HG03280 (cell line): ENCODE measurements at regions not wholly inside any gene's neighbourhood (a gene's known extent, or its start where the extent isn't known, plus 50 kb on each side); places are given as distances from the start of the nearest gene placed in this dataset.

Experiments used
- ATAC-seq: cut with Tn5 transposase; IDR thresholded peaks from one replicate; pipeline ENCODE4 v1.9.1; 2021; ENCODE audit warnings: mild to moderate bottlenecking, moderate library complexity; ENCODE audit not compliant: unreplicated experiment

DNA sequence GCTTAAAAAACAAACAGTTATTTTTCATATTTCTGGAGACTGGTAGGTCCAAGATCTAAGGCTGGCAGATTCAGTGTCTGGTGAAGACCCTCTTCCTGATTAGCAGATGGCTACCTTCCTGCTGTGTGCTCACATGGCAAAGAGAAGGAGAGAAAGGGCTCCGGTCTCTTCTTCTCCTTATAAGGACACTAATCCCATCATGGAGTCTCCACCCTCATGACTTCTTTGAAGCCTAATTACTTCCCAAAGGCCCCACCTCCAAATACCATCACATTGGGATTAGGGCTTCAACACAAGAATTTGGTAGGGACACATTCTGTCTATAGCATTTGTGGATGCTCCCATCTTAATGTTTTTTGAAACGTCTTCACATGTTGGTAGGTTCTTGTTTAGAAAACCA, 391.1 kb downstream of the TMEM161B start:
- no peak for ATAC-seq

DNA sequence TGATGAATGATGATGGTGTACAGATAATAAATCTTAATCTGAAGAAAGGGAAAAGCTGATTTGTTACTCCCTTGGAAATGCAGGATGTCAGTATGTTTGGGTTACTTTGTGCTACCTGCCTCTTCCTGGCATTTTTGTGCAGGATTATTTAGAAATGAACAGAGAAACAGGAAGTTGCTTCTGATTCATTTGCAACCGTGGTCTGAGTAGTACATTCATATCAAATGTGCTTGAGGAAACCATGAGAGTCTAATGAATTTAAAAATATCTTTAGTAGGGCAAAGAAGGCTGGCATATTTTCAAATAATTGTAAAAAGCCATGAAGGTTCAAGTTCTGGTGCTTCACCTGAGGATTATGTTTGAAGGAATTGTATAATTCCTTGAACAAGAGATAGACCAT, 391.6 kb downstream of the TMEM161B start:
- ATAC-seq: no peak

DNA sequence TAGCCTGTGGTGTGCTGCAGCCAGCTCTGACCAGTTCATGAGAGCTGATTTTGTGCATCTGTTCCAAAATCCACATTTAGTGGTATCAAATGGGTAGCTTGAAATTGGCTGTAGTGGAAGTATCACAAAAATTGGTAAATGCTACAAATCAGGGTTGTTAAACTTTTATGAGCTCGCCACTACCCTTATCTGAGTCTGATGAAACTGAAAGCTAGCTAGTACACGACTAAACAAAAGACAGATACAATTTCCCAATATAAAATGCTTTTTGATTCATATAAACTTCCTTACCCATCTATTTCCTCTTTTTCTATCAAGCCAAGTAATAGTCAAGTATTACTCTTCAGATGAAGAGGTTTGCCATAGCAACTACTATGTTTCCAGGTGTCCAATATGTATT, 392.0 kb downstream of the TMEM161B start:
- no peak for ATAC-seq

GRCh38 chr5:87872986-87873385, 395.7 kb downstream of the TMEM161B start:
- ATAC-seq: no peak

DNA sequence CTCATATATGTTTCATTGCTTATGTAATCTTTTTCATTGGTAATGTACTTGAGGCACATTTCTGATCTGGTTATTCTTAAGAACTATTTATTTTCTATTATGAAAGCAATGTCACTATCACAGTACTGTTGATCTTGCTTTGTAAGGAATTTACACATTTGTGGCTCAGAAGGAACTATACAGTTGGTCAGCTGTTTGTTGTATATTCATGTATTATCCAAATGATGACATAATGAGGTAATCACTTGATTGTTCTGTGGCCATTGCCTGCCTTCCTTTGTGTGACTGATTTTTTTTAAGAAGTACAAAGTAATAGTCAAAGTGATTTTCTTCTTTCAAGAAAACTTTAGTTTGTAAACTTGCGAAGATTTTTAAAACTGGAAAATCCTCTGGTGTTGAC, 399.9 kb downstream of the TMEM161B start:
- ATAC-seq: no peak

DNA sequence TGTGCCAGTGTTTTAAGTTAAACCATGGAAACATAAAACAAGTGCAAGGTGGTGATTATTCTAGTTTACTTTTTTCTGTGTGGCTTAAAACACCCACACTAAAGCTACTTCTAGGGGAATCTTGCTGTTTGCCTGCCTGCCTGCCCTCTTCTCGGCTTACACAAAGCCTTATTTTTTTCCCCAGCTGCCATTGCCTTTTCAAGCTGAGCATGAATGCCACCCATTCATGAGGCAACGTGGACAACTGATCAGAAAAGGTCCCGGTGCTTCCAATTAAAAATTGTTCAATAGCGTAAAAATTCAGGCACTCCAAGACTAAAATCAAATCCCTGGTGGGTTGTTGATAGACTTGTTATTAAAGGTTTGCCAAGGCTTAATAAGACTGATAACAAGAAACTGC, 401.4 kb downstream of the TMEM161B start:
- ATAC-seq: no peak

DNA sequence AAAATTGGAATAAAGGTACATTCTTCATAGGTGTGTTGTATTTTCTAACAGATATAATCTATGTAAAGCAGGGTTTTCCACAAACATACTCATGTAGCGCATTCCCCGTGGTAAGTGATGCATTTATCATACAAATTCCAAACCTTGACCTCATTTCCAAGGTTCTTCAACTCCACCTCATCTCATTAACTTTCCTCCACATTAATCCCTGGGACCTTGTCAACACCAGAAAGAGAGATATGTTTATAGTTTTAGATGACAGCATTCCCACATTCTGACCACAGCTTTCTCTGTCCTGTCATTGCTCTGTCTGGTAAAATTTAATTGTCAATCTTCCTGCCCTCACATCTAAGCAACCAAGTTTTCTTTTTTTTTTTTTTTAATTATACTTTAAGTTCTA, 415.1 kb downstream of the TMEM161B start:
- ATAC-seq: no peak

GRCh38 chr5:87851603-87852002, 417.0 kb downstream of the TMEM161B start:
- no peak for ATAC-seq

- ATAC-seq: no peak
These were observed 417.8 kb downstream of the TMEM161B start for GRCh38 chr5:87850843-87851242.

GRCh38 chr5:87845734-87846133, 422.9 kb downstream of the TMEM161B start:
- no peak for ATAC-seq

DNA sequence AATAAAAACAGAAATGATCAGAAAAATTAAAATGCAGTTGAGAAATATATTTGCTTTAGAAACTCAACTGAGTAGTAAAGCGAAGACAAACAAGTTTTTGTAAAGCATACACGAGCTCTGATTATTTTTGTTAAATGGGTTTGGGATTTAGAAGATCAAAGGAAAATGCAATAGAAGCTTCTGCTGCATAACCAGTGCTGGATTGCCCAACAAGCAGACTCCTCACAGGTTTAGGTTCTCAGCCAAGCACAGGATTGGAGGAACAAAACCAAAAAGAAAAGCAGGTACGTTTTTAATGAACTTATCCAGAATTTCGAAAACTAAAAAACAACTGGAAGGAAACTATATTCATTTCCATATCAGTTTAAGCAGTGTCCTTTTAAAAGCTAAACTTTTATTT, 423.8 kb downstream of the TMEM161B start:
- ATAC-seq: no peak

DNA sequence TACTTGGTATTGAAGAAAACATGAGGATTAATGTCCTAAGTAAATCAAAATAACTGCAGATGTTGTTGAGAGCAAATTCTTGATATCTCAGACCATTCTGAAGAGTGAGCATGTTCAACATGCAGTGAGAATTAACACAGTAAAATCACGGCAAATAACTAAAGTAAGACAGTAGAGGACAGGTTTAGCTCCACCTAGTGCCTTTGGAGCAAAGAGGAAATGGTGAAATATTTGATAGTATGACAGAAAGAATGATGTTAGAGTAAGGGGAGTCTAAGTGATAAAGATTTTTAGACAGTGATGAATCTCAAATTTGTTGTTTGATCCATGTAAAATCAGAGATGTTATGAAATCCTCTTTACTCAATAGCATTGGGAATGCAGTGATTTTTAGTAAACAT, 424.2 kb downstream of the TMEM161B start:
- no peak for ATAC-seq

- ATAC-seq: no peak
These were observed 424.0 kb upstream of the CCNH start for GRCh38 chr5:87836696-87837095.

- ATAC-seq: no peak
These were observed 418.8 kb upstream of the CCNH start for GRCh38 chr5:87831499-87831898.

GRCh38 chr5:87829217-87829551, 416.5 kb upstream of the CCNH start:
- ATAC-seq: no peak

DNA sequence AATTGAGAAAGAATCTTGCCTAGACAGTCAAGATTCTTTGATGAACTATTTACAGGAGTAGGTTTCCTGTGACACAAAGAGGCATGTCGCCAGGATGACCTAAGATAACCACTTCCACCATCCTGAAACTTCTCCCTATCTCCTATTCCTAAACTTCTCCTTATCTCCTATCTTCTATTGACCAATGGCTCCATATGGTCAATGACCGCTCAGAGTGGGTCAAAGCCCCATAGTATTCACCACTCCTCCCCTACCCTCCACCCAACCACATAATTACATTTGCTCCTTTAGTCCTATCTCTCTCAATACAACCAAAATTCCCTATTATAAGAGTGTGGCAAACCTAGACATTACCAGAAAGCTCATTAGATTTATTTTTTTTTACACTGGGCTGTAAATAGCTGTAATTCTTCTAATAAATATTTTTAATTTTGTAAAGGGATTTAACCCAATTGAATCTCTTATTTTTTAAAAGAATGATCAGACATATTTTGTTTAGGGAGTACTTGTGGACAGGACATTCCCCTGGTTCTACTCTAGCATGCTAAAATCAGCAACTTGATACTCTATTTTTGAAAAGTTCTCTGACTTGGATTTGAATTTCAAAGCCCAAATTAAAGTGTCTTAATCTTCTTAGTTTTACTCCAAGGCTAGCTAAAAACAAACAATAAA, 416.0 kb upstream of the CCNH start:
- ATAC-seq: no peak

DNA sequence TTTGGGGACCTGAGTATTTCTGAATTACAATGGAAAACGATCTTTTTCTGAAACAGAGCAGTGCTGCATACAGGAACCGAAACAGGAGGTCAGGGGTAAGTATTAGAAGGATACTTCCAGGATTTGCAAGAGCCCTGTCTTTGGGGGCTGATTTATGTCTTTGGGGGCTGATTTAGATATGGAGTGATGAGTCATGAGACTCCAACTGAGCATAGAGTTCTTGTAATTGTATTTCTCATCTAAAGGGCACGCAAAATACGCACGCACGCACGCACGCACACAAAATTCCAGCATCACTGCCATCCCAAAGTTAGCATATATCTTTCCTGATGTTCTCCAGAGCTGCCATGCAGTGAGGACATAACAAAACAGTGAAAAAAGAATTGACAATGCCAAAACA, 414.8 kb upstream of the CCNH start:
- ATAC-seq: no peak

- ATAC-seq: no peak
These were observed 413.8 kb upstream of the CCNH start for GRCh38 chr5:87826507-87826906.

- no peak for ATAC-seq
These were observed 412.9 kb upstream of the CCNH start for GRCh38 chr5:87825583-87825982.

DNA sequence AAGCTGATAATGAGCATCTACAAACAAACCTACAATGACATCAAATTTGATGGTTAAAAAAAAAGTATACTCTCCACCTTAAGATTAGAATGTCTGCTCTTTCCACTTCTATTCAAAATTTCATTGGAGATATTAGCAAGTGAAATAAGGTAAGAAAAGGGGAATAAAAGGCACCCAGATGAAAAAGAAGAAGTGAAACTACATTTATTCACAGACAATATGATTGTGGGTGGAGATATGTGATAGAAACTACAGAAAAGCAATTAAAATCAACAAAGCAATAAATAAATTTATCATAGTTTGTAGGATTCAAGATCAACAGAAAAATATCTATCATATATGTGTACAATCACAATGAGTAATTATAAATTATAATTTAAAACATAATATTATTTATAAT, 395.1 kb upstream of the CCNH start:
- ATAC-seq: no peak

GRCh38 chr5:87803352-87803751, 390.6 kb upstream of the CCNH start:
- no peak for ATAC-seq

DNA sequence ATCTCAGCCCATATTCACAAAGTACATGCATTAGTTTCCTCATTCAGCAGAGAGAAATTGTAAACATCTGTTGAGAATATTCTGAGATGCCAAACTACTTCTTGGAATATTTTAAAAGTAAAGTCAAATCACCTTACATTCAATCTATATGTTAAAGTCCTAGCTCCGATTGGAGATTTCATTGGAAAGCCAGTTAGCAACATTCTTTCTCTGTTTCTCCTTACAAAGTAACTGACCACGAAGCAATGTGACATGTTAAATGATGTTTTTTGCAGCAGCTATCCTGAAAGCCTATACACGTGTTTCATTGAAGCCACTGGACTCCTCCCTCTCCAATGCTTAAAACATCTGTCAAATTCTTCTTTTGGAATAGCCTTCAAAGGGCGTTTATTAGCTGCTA, 379.1 kb upstream of the CCNH start:
- no peak for ATAC-seq

GRCh38 chr5:87788416-87788815, 375.7 kb upstream of the CCNH start:
- no peak for ATAC-seq
